ENCODE measurements at regions not wholly inside any gene's neighbourhood (a gene's known extent, or its start where the extent isn't known, plus 50 kb on each side); places are given as distances from the start of the nearest gene placed in this dataset.
"Not testable (repeated sequence)": the region's sequence is repeated elsewhere in the genome, so short reads cannot be mapped to it uniquely, and the experiment has no call there.

GRCh38 chr15:22134941-22135566, 54.7 kb downstream of the OR4M2 start:
- H3K9me3 ChIP-seq (ENCODE audit: control insufficient read depth in 1 of 2, low read length in 2 of 2); H3K4me3 ChIP-seq (ENCODE audit: low read depth in 1 of 2, low read length in 2 of 2); H3K27me3 ChIP-seq (ENCODE audit: control insufficient read depth in 1 of 2, insufficient read depth in 2 of 2, low read length in 2 of 2); H3K27ac ChIP-seq (ENCODE audit: low read depth, low read length); H3K36me3 ChIP-seq (ENCODE audit: control insufficient read depth in 1 of 2, insufficient read depth in 2 of 2, low read length in 2 of 2); H3K4me1 ChIP-seq (ENCODE audit: control insufficient read depth in 1 of 2, insufficient read depth in 2 of 2, low read length in 2 of 2); H3K9ac ChIP-seq (ENCODE audit: low read depth in 1 of 2, low read length in 2 of 2): not testable (repeated sequence)

DNA sequence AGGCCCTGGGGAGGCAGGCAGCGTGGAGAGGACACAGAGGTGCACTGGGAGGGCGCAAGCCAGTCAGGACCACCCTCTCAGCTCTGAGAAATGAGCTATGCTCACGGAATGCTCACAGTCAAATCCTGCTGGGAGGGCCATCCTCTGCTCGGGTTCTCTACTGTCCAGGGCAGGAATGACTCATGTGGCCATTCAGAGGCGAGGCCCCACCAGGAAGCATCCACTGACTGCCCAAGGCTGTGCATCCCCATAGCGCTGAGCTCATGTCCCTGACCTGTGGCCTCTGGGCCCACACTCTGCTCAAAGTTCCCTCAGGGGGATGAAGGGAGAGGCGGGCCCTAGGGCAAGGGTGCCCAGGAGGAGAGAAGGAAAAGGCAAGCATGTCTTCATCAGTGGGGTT, 57.2 kb downstream of the OR4M2 start:
- not testable (repeated sequence) for H3K9ac ChIP-seq (ENCODE audit: low read depth in 1 of 2, low read length in 2 of 2); H3K9me3 ChIP-seq (ENCODE audit: control insufficient read depth in 1 of 2, low read length in 2 of 2); H3K27me3 ChIP-seq (ENCODE audit: control insufficient read depth in 1 of 2, insufficient read depth in 2 of 2, low read length in 2 of 2); H3K36me3 ChIP-seq (ENCODE audit: control insufficient read depth in 1 of 2, insufficient read depth in 2 of 2, low read length in 2 of 2); H3K27ac ChIP-seq (ENCODE audit: low read depth, low read length); H3K4me3 ChIP-seq (ENCODE audit: low read depth in 1 of 2, low read length in 2 of 2); H3K4me1 ChIP-seq (ENCODE audit: control insufficient read depth in 1 of 2, insufficient read depth in 2 of 2, low read length in 2 of 2)

DNA sequence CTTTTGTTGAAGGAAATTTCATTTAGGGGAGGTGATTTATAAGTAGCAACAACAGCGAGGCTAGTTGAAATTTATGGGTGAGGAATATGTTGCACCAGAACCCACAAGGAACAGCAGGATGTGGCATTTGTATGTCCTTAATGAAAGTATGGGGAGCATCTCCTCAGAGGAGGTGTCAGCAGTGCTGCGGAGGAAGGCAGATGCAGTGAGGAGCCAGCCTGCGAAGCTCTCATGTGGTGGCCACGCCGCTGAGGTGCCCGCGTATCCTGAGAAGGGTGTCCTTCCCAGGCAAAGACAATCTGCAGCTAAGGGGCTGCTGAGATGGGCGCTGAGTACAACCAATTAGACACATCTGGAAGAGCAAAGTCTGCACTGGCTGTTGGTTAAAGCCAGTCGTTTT, 60.8 kb downstream of the OR4M2 start:
- not testable (repeated sequence) for H3K27ac ChIP-seq (ENCODE audit: low read depth, low read length); H3K9ac ChIP-seq (ENCODE audit: low read depth in 1 of 2, low read length in 2 of 2); H3K4me1 ChIP-seq (ENCODE audit: control insufficient read depth in 1 of 2, insufficient read depth in 2 of 2, low read length in 2 of 2); H3K36me3 ChIP-seq (ENCODE audit: control insufficient read depth in 1 of 2, insufficient read depth in 2 of 2, low read length in 2 of 2); H3K4me3 ChIP-seq (ENCODE audit: low read depth in 1 of 2, low read length in 2 of 2); H3K9me3 ChIP-seq (ENCODE audit: control insufficient read depth in 1 of 2, low read length in 2 of 2); H3K27me3 ChIP-seq (ENCODE audit: control insufficient read depth in 1 of 2, insufficient read depth in 2 of 2, low read length in 2 of 2)

- not testable (repeated sequence) for H3K36me3 ChIP-seq (ENCODE audit: control insufficient read depth in 1 of 2, insufficient read depth in 2 of 2, low read length in 2 of 2); H3K9ac ChIP-seq (ENCODE audit: low read depth in 1 of 2, low read length in 2 of 2); H3K4me1 ChIP-seq (ENCODE audit: control insufficient read depth in 1 of 2, insufficient read depth in 2 of 2, low read length in 2 of 2); H3K27ac ChIP-seq (ENCODE audit: low read depth, low read length); H3K27me3 ChIP-seq (ENCODE audit: control insufficient read depth in 1 of 2, insufficient read depth in 2 of 2, low read length in 2 of 2); H3K4me3 ChIP-seq (ENCODE audit: low read depth in 1 of 2, low read length in 2 of 2); H3K9me3 ChIP-seq (ENCODE audit: control insufficient read depth in 1 of 2, low read length in 2 of 2)
Observed at GRCh38 chr15:22148109-22148508, 67.8 kb downstream of the OR4M2 start.

- H3K36me3 ChIP-seq (ENCODE audit: control insufficient read depth in 1 of 2, insufficient read depth in 2 of 2, low read length in 2 of 2); H3K4me3 ChIP-seq (ENCODE audit: low read depth in 1 of 2, low read length in 2 of 2); H3K4me1 ChIP-seq (ENCODE audit: control insufficient read depth in 1 of 2, insufficient read depth in 2 of 2, low read length in 2 of 2); H3K9me3 ChIP-seq (ENCODE audit: control insufficient read depth in 1 of 2, low read length in 2 of 2); H3K27ac ChIP-seq (ENCODE audit: low read depth, low read length); H3K9ac ChIP-seq (ENCODE audit: low read depth in 1 of 2, low read length in 2 of 2); H3K27me3 ChIP-seq (ENCODE audit: control insufficient read depth in 1 of 2, insufficient read depth in 2 of 2, low read length in 2 of 2): not testable (repeated sequence)
Observed at GRCh38 chr15:22158243-22158642, 77.9 kb downstream of the OR4M2 start.

GRCh38 chr15:22160283-22160682, 80.0 kb downstream of the OR4M2 start:
- not testable (repeated sequence) for H3K36me3 ChIP-seq (ENCODE audit: control insufficient read depth in 1 of 2, insufficient read depth in 2 of 2, low read length in 2 of 2); H3K4me1 ChIP-seq (ENCODE audit: control insufficient read depth in 1 of 2, insufficient read depth in 2 of 2, low read length in 2 of 2); H3K4me3 ChIP-seq (ENCODE audit: low read depth in 1 of 2, low read length in 2 of 2); H3K9ac ChIP-seq (ENCODE audit: low read depth in 1 of 2, low read length in 2 of 2); H3K27ac ChIP-seq (ENCODE audit: low read depth, low read length); H3K9me3 ChIP-seq (ENCODE audit: control insufficient read depth in 1 of 2, low read length in 2 of 2); H3K27me3 ChIP-seq (ENCODE audit: control insufficient read depth in 1 of 2, insufficient read depth in 2 of 2, low read length in 2 of 2)

DNA sequence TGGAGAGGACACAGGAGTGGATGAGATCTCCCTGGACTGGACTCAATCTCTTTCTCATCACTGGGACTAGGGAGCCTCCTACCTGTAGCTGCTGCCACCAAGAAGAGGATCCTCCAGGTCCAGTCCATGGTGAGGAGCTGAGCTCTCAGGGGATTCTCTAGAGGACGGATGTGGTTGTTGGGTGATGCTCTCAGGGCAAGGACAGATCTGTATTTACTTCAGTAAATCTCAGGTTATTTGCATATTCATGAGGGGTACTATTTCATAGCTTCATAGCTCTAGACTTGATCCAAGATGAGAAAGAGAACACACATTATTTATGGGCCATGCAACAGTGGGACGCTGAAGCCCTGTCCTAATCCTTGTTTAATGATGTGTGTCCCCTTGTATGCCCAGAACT, 80.4 kb downstream of the OR4M2 start:
- H3K27ac ChIP-seq (ENCODE audit: low read depth, low read length); H3K36me3 ChIP-seq (ENCODE audit: control insufficient read depth in 1 of 2, insufficient read depth in 2 of 2, low read length in 2 of 2); H3K27me3 ChIP-seq (ENCODE audit: control insufficient read depth in 1 of 2, insufficient read depth in 2 of 2, low read length in 2 of 2); H3K4me1 ChIP-seq (ENCODE audit: control insufficient read depth in 1 of 2, insufficient read depth in 2 of 2, low read length in 2 of 2); H3K9me3 ChIP-seq (ENCODE audit: control insufficient read depth in 1 of 2, low read length in 2 of 2); H3K9ac ChIP-seq (ENCODE audit: low read depth in 1 of 2, low read length in 2 of 2); H3K4me3 ChIP-seq (ENCODE audit: low read depth in 1 of 2, low read length in 2 of 2): not testable (repeated sequence)

DNA sequence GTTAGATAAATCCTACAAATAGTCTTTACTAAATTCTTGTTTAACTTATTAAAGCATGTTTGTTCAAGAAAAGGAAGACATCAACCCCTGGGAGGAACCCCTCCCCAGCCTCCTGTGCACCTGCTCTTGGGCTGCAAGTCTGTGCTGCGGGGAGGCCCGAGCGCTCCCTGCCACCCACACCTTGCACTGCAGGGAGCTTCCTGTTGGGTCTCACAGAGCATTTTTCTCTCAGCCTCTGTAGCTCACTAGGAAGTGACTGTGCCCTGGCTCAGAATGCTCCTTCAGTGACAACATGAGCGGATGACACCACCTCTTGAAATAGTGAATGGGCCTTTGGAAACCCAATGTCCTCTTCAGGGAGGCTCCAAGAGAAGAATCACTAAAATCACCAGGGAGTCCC, 81.1 kb downstream of the OR4M2 start:
- H3K27me3 ChIP-seq (ENCODE audit: control insufficient read depth in 1 of 2, insufficient read depth in 2 of 2, low read length in 2 of 2), result not testable (repeated sequence)

GRCh38 chr15:22163715-22164114, 83.4 kb downstream of the OR4M2 start:
- not testable (repeated sequence) for H3K4me3 ChIP-seq (ENCODE audit: low read depth in 1 of 2, low read length in 2 of 2); H3K9ac ChIP-seq (ENCODE audit: low read depth in 1 of 2, low read length in 2 of 2); H3K4me1 ChIP-seq (ENCODE audit: control insufficient read depth in 1 of 2, insufficient read depth in 2 of 2, low read length in 2 of 2); H3K27ac ChIP-seq (ENCODE audit: low read depth, low read length); H3K27me3 ChIP-seq (ENCODE audit: control insufficient read depth in 1 of 2, insufficient read depth in 2 of 2, low read length in 2 of 2); H3K9me3 ChIP-seq (ENCODE audit: control insufficient read depth in 1 of 2, low read length in 2 of 2); H3K36me3 ChIP-seq (ENCODE audit: control insufficient read depth in 1 of 2, insufficient read depth in 2 of 2, low read length in 2 of 2)

More for the DNA sequence above, 81.1 kb downstream of the OR4M2 start:
- not testable (repeated sequence) for H3K4me1 ChIP-seq (ENCODE audit: control insufficient read depth in 1 of 2, insufficient read depth in 2 of 2, low read length in 2 of 2); H3K9me3 ChIP-seq (ENCODE audit: control insufficient read depth in 1 of 2, low read length in 2 of 2); H3K27ac ChIP-seq (ENCODE audit: low read depth, low read length); H3K36me3 ChIP-seq (ENCODE audit: control insufficient read depth in 1 of 2, insufficient read depth in 2 of 2, low read length in 2 of 2); H3K9ac ChIP-seq (ENCODE audit: low read depth in 1 of 2, low read length in 2 of 2); H3K4me3 ChIP-seq (ENCODE audit: low read depth in 1 of 2, low read length in 2 of 2)

GRCh38 chr15:22167521-22167920, 87.2 kb downstream of the OR4M2 start:
- not testable (repeated sequence) for H3K9me3 ChIP-seq (ENCODE audit: control insufficient read depth in 1 of 2, low read length in 2 of 2); H3K27me3 ChIP-seq (ENCODE audit: control insufficient read depth in 1 of 2, insufficient read depth in 2 of 2, low read length in 2 of 2); H3K4me1 ChIP-seq (ENCODE audit: control insufficient read depth in 1 of 2, insufficient read depth in 2 of 2, low read length in 2 of 2); H3K27ac ChIP-seq (ENCODE audit: low read depth, low read length); H3K9ac ChIP-seq (ENCODE audit: low read depth in 1 of 2, low read length in 2 of 2); H3K36me3 ChIP-seq (ENCODE audit: control insufficient read depth in 1 of 2, insufficient read depth in 2 of 2, low read length in 2 of 2); H3K4me3 ChIP-seq (ENCODE audit: low read depth in 1 of 2, low read length in 2 of 2)

All from duodenal mucosa (tissue), 2 donors.